HepG2 (cell line): ENCODE measurements at regions not wholly inside any gene's neighbourhood (a gene's known extent, or its start where the extent isn't known, plus 50 kb on each side); places are given as distances from the start of the nearest gene placed in this dataset.

ENCODE experiments used
- ATAC-seq: fragments of 200-7000 bp; cut with Tn5 transposase; 3 replicates; pipeline ENCODE4 v1.9.1; 2020; ENCODE audit warnings: mild to moderate bottlenecking, moderate library complexity
- BruUV-seq: library from RNA; stranded (reverse); fragments of 400-500 nt; replicated peaks from 2 replicates; lab custom pipeline; 2021; lab: Mats Ljungman, UMichigan
- CTCF ChIA-PET: fragments of 300-600 bp; formaldehyde crosslinking; extraction: SDS; loops from one replicate; lab custom pipeline; 2021; ENCODE audit warnings: low total read pairs, inconsistent platforms, low intra/inter-chr PET ratio; lab: Yijun Ruan, JAX
- POLR2A ChIA-PET: fragments of 350-600 bp; sonication (Branson Sonifier 250); formaldehyde crosslinking; loops from one replicate; lab custom pipeline; 2020; ENCODE audit warnings: antibody characterized with exemption, inconsistent platforms; lab: Yijun Ruan, JAX
- DNase-seq: peaks from one replicate; pipeline ENCODE4 v3.0.0-alpha.2; 2015; ENCODE audit warnings: low spot score
- FAIRE-seq: peaks from 3 replicates; lab custom pipeline; 2011; peaks lifted over from hg19 to GRCh38; lab: Jason Lieb, UNC
- H2AFZ ChIP-seq: one replicate; pipeline ENCODE4 v1.6.1; 2011; ENCODE audit warnings: low read length, inconsistent platforms
- H3K27ac ChIP-seq: fragments of 300-600 bp; 3 replicates; pipeline ENCODE4 v1.8.0; 2011; ENCODE audit warnings: mixed run types, mild to moderate bottlenecking, mixed read lengths, low read length, inconsistent platforms; ENCODE audit not compliant: insufficient read depth; ENCODE audit errors: extremely low read length
- H3K27me3 ChIP-seq, 2 experiments: fragments of 200-600 bp in 1 of 2; 2 replicates in 1 of 2; 3 replicates in 1 of 2; pipeline versions ENCODE4 v1.6.0 to v1.8.0; 2011; ENCODE audit warnings: low read length in 2 of 2, mild to moderate bottlenecking in 2 of 2, moderate library complexity in 2 of 2, inconsistent platforms in 1 of 2; ENCODE audit not compliant: insufficient read depth in 2 of 2, control insufficient read depth in 1 of 2
- H3K36me3 ChIP-seq, 2 experiments: fragments of 200-600 bp in 1 of 2; replicated peaks in 1 of 2; 2 replicates in 1 of 2; 3 replicates in 1 of 2; pipeline versions ENCODE4 v1.5.1 to v1.8.0; 2011; ENCODE audit warnings: low read length in 2 of 2, inconsistent platforms in 1 of 2; ENCODE audit not compliant: insufficient read depth in 2 of 2, control insufficient read depth in 1 of 2
- H3K4me1 ChIP-seq: 2 replicates; pipeline ENCODE4 v1.5.1; 2012; ENCODE audit warnings: low read length, inconsistent platforms; ENCODE audit not compliant: insufficient read depth
- H3K4me2 ChIP-seq: 2 replicates; pipeline ENCODE4 v1.6.0; 2011; ENCODE audit warnings: low read depth, low read length, inconsistent platforms
- H3K4me3 ChIP-seq, 3 experiments: fragments of 200-600 bp in 1 of 3; sonication (generic), shearing (Covaris generic) in 1 of 3; replicated peaks in 1 of 3; 2 replicates each; pipeline ENCODE4 v1.5.1; 2011 to 2016; ENCODE audit warnings: low read length in 3 of 3, inconsistent platforms in 2 of 3, low read depth in 2 of 3, mild to moderate bottlenecking in 2 of 3, control low read depth in 1 of 3, mixed read lengths in 1 of 3; ENCODE audit not compliant: insufficient read depth in 1 of 3
- H3K79me2 ChIP-seq: one replicate; pipeline ENCODE4 v1.6.1; 2011; ENCODE audit warnings: low read length, inconsistent platforms; ENCODE audit not compliant: insufficient read depth
- H3K9ac ChIP-seq: 2 replicates; pipeline ENCODE4 v1.6.0; 2011; ENCODE audit warnings: mild to moderate bottlenecking, low read depth, low read length, inconsistent platforms; ENCODE audit not compliant: insufficient read depth
- H3K9me3 ChIP-seq: 2 replicates; pipeline ENCODE4 v1.5.1; 2012; ENCODE audit warnings: mild to moderate bottlenecking, low read length
- H4K20me1 ChIP-seq: 2 replicates; pipeline ENCODE4 v1.6.0; 2011; ENCODE audit warnings: inconsistent platforms, mild to moderate bottlenecking, low read length, moderate library complexity; ENCODE audit not compliant: insufficient read depth
- GABPA ChIP-seq, 2 experiments: IDR thresholded peaks; 2 replicates each; pipeline ENCODE4 v1.6.1; 2011 to 2016; ENCODE audit warnings: low read depth in 2 of 2, low read length in 1 of 2, missing biosample characterization in 1 of 2, missing genetic modification characterization in 1 of 2
- PHF5A ChIP-seq: IDR thresholded peaks from one replicate; pipeline ENCODE4 v1.6.1; 2018; ENCODE audit warnings: low read depth, missing genetic modification reagents; ENCODE audit not compliant: unreplicated experiment
- REL ChIP-seq: sonication (generic); formaldehyde crosslinking; conservative IDR thresholded peaks from 2 replicates; pipeline ENCODE4 v1.8.0; 2022; ENCODE audit warnings: mild to moderate bottlenecking, missing genetic modification reagents, moderate library complexity
- TOE1 ChIP-seq: sonication (generic); formaldehyde crosslinking; IDR thresholded peaks from 2 replicates; pipeline ENCODE4 v1.4.0; 2020; ENCODE audit warnings: mild to moderate bottlenecking, missing genetic modification reagents
- TOPORS ChIP-seq: sonication (generic); formaldehyde crosslinking; IDR thresholded peaks from 2 replicates; pipeline ENCODE4 v1.8.0; 2023; ENCODE audit warnings: mild to moderate bottlenecking, missing genetic modification reagents
- ZBTB40 ChIP-seq, 2 experiments: fragments of 450-650 bp in 1 of 2; sonication (generic) in 1 of 2; formaldehyde crosslinking in 1 of 2; IDR thresholded peaks; 2 replicates each; pipeline versions ENCODE4 v1.6.1 to v1.8.0; 2016 to 2022; ENCODE audit warnings: antibody characterized with exemption in 1 of 2, mild to moderate bottlenecking in 1 of 2, missing genetic modification reagents in 1 of 2
- WGBS: methylation state at CpG from one replicate; pipeline ENCODE4 v1.1.6; 2017; ENCODE audit warnings: low lambda C conversion rate; 5-methylcytosine and 5-hydroxymethylcytosine counted together
- in situ Hi-C: cut with HindIII; loops from 2 replicates; pipeline ENCODE4 v1.10.0; 2017; ENCODE audit warnings: low pct_unique_long_range_greater_than_20kb; ENCODE audit not compliant: extremely low pct_ligation_motif_present
- intact Hi-C: fragments of 100-400 bp; cut with micrococcal nuclease; formaldehyde crosslinking; loops from one replicate; pipeline ENCODE4 v1.10.0; 2022; ENCODE audit not compliant: unreplicated experiment

- CTCF ChIA-PET = no interaction called here
- H3K27ac ChIP-seq = no peak overlapping the region
- no peaks in the 10 kb centered on the region; a peak in 2 of 5 replicates for H3K27me3 ChIP-seq
- H2AFZ ChIP-seq = no peak overlapping the region
- intact Hi-C loops = no loop called here
- WGBS = 62% methylated on average over 4 of the region's 4 CpGs
- no peak overlapping the region for H3K4me2 ChIP-seq
- peaks cover 40% of the 10 kb centered on the region for H3K4me1 ChIP-seq
- no peak overlapping the region for H3K4me3 ChIP-seq
- H3K9me3 ChIP-seq = peaks cover 5% of the 10 kb centered on the region; the same call in 1 of the 2 replicates
- in situ Hi-C loops = no loop called here
- no peak overlapping the region for H3K9ac ChIP-seq
- BruUV-seq = no TSS peak
- no peak for DNase-seq
- no peak for ATAC-seq
- H3K79me2 ChIP-seq = no peaks in the 10 kb centered on the region
- H4K20me1 ChIP-seq = no peaks in the 10 kb centered on the region
- no peak for FAIRE-seq
- POLR2A ChIA-PET = no interaction called here
- TF ChIP-seq GABPA (IDR thresholded peaks at IDR 0.05; ENCODE audit: low read depth, low read length) = no peak
- no peak for TF ChIP-seq GABPA (CRISPR knock-in tag; IDR thresholded peaks at IDR 0.05; ENCODE audit: low read depth)
- TF ChIP-seq REL = no peak
- peak; percentile 55 for TF ChIP-seq ZBTB40 (IDR thresholded peaks at IDR 0.05)
- peak; percentile 97 for TF ChIP-seq ZBTB40 (CRISPR knock-in tag; IDR thresholded peaks at IDR 0.05)
- no peak for TF ChIP-seq TOPORS (CRISPR knock-in tag)
- no peak for TF ChIP-seq TOE1 (CRISPR knock-in tag)
- no peak for TF ChIP-seq PHF5A (CRISPR knock-in tag)
- H3K36me3 ChIP-seq = no peaks in the 10 kb centered on the region
Observed at GRCh38 chr14:89661392-89661791, 244.4 kb upstream of the FOXN3 start.
